ENCODE measurements at regions not wholly inside any gene's neighbourhood (a gene's known extent, or its start where the extent isn't known, plus 50 kb on each side); places are given as distances from the start of the nearest gene placed in this dataset.

GRCh38 chr4:96676754-96677435 lies 837.0 kb downstream of the PDHA2 start:
- TF ChIP-seq, protein P1, sequence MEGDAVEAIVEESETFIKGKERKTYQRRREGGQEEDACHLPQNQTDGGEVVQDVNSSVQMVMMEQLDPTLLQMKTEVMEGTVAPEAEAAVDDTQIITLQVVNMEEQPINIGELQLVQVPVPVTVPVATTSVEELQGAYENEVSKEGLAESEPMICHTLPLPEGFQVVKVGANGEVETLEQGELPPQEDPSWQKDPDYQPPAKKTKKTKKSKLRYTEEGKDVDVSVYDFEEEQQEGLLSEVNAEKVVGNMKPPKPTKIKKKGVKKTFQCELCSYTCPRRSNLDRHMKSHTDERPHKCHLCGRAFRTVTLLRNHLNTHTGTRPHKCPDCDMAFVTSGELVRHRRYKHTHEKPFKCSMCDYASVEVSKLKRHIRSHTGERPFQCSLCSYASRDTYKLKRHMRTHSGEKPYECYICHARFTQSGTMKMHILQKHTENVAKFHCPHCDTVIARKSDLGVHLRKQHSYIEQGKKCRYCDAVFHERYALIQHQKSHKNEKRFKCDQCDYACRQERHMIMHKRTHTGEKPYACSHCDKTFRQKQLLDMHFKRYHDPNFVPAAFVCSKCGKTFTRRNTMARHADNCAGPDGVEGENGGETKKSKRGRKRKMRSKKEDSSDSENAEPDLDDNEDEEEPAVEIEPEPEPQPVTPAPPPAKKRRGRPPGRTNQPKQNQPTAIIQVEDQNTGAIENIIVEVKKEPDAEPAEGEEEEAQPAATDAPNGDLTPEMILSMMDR (IDR thresholded peaks at IDR 0.05; ENCODE audit: borderline replicate concordance, control extremely low read depth, extremely low read depth, insufficient read depth, missing control alignments), result no peak
- in situ Hi-C loops (cut with MboI; ENCODE audit: low sequenced_read_pairs, unreplicated experiment), result no loop called here
- no peak for DNase-seq (ENCODE audit: low spot score)

- TF ChIP-seq, protein P1 (IDR thresholded peaks at IDR 0.05; ENCODE audit: borderline replicate concordance, control extremely low read depth, extremely low read depth, insufficient read depth, missing control alignments), result no peak
- in situ Hi-C loops (cut with MboI; ENCODE audit: low sequenced_read_pairs, unreplicated experiment), result no loop called here
- DNase-seq (ENCODE audit: low spot score), result no peak
Measured at GRCh38 chr4:96677499-96677898, 837.6 kb downstream of the PDHA2 start.

DNA sequence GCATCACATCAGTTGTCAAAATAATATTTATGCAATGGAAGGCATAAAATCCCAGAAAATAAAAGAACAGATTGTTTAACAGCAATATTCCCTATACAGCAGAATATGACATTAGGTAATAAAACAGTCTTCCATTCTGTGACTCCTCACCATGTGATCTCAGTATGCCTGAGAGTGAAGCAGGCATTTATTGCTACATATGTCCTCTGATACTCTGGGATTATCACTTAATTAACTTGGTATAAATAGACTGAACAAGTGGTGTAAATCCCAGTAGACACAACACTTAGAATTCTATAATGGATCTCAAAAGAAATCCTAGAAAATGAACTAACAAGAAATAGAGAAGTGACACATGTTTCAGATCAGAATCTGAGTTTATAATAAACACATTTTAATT lies 841.3 kb downstream of the PDHA2 start:
- in situ Hi-C loops (cut with MboI; ENCODE audit: low sequenced_read_pairs, unreplicated experiment), result no loop called here
- DNase-seq (ENCODE audit: low spot score), result no peak
- TF ChIP-seq, protein P1 (IDR thresholded peaks at IDR 0.05; ENCODE audit: borderline replicate concordance, control extremely low read depth, extremely low read depth, insufficient read depth, missing control alignments), result no peak

- no peak for DNase-seq (ENCODE audit: low spot score)
- TF ChIP-seq, protein P1 (IDR thresholded peaks at IDR 0.05; ENCODE audit: borderline replicate concordance, control extremely low read depth, extremely low read depth, insufficient read depth, missing control alignments), result no peak
- in situ Hi-C loops (cut with MboI; ENCODE audit: low sequenced_read_pairs, unreplicated experiment), result no loop called here
Measured at GRCh38 chr4:96685691-96686090, 845.8 kb downstream of the PDHA2 start.

DNA sequence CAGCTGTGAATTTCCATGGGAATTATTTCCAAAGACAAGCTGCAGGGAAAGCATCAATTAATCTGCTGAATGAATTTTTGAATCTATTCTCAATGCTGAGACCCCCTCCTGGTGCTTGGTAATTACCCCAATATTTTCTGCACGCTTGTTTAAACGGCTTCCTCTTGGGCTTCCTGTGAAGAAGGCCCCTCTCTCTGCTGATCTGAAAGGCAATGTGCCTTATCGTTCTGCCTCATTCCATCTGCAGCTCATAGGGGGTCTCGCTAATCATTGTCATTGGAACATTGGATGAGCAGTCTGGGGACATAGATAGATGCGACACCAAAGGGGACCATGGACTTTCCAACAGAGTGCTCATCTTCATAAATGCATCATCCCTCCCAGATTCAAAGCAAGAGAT lies 851.6 kb downstream of the PDHA2 start:
- in situ Hi-C loops (cut with MboI; ENCODE audit: low sequenced_read_pairs, unreplicated experiment), result no loop called here
- DNase-seq (ENCODE audit: low spot score), result no peak
- TF ChIP-seq, protein P1 (IDR thresholded peaks at IDR 0.05; ENCODE audit: borderline replicate concordance, control extremely low read depth, extremely low read depth, insufficient read depth, missing control alignments), result no peak

DNA sequence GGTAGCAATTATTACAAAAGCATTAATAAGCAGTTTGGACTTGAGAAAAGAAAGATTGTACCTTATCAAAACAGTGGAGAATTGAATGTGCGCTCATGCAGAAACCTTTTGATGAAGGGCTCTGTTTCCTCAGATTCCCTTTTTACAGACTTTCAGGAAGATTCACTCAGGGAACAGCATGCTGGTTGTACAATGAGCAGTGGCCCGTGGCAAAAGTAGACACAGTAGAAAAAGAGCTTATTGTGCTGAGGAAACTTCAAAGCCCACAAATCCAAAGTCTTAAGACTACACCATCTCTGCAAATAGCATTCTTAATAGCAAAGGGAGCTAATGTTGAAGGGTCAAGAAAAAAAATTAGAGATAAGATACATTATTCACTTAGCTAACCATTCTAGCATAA lies 858.9 kb downstream of the PDHA2 start:
- TF ChIP-seq, protein P1 (IDR thresholded peaks at IDR 0.05; ENCODE audit: borderline replicate concordance, control extremely low read depth, extremely low read depth, insufficient read depth, missing control alignments), result no peak
- in situ Hi-C loops (cut with MboI; ENCODE audit: low sequenced_read_pairs, unreplicated experiment), result no loop called here
- DNase-seq (ENCODE audit: low spot score), result no peak

Data from GM13976 (cell line).